ENCODE measurements at regions not wholly inside any gene's neighbourhood (a gene's known extent, or its start where the extent isn't known, plus 50 kb on each side); places are given as distances from the start of the nearest gene placed in this dataset.

DNA sequence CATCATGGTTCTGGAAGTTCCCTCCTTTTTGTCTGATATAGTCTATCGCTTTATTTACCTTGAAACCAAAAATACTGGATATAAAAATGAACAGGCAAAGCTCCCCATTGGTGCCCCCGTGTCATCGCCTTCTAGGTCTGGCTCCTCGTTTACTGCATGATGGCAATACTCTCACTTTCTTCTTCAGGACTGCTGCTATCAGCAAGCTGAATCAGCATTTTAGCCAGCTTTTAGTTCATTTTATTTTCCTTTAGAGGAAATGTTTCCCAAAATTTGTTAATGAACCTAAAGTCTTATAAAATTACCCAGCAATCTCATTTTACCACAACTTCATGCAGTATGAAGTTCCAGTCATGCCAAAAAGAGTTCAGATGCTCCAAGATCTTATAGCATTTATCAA, 80.5 kb downstream of the ZIC3 start:
- H3K36me3 ChIP-seq: no peaks in the 10 kb centered on the region
- no peak for DNase-seq (ENCODE audit: low spot score in 2 of 2)
- no peak overlapping the region for H3K4me3 ChIP-seq
- no peaks in the 10 kb centered on the region for H3K9me3 ChIP-seq
- intact Hi-C loops (cut with DNase I): no loop called here
- TF ChIP-seq, protein P1, sequence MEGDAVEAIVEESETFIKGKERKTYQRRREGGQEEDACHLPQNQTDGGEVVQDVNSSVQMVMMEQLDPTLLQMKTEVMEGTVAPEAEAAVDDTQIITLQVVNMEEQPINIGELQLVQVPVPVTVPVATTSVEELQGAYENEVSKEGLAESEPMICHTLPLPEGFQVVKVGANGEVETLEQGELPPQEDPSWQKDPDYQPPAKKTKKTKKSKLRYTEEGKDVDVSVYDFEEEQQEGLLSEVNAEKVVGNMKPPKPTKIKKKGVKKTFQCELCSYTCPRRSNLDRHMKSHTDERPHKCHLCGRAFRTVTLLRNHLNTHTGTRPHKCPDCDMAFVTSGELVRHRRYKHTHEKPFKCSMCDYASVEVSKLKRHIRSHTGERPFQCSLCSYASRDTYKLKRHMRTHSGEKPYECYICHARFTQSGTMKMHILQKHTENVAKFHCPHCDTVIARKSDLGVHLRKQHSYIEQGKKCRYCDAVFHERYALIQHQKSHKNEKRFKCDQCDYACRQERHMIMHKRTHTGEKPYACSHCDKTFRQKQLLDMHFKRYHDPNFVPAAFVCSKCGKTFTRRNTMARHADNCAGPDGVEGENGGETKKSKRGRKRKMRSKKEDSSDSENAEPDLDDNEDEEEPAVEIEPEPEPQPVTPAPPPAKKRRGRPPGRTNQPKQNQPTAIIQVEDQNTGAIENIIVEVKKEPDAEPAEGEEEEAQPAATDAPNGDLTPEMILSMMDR (IDR thresholded peaks at IDR 0.05): no peak
- no peak overlapping the region for H3K27ac ChIP-seq
- H3K27me3 ChIP-seq: no peaks in the 10 kb centered on the region
- no peaks in the 10 kb centered on the region for H3K4me1 ChIP-seq

DNA sequence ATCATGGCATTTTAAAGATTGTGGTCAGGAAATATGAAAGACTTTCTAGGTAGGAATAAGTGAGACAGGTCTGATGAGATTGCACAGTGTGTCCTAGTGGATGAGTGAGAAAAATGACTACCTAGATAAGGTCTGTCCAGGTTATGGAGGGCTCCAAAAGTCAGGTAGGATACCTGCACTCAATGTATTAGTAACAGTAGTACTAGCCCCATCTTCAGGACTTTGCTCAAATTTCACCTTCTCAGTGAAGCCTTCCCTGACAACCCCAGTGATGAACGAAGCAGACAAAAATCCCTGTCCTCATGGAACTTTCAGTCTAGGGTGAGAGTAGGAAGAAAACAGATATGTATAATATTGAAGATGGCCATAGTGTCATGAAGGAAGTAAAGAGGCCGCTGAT, 85.7 kb downstream of the ZIC3 start:
- TF ChIP-seq, protein P1 (IDR thresholded peaks at IDR 0.05): no peak
- intact Hi-C loops (cut with DNase I): no loop called here
- H3K4me3 ChIP-seq: no peak overlapping the region

DNA sequence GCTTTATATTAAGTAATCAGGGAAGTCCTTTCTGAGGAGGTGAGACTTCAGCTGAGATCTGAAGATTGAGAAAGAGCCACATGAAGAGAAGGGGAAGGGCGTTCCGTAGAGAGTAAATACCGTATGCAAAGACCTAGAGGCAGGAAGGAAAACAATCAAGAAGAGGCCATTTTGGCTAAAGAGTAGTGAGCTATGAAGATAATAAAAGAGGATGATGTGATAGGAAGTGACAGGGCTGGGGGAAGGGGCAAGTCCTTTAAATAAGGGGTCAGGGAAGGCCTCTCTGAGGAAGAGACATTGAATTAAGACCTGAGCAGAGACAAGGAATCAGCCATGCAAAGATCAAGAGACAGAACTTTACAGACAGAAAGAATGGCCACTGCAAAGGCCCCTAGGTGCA, 86.2 kb downstream of the ZIC3 start:
- no peaks in the 10 kb centered on the region for H3K27me3 ChIP-seq
- intact Hi-C loops (cut with DNase I): no loop called here
- H3K9me3 ChIP-seq: no peaks in the 10 kb centered on the region
- no peaks in the 10 kb centered on the region for H3K4me1 ChIP-seq
- H3K4me3 ChIP-seq: no peak overlapping the region
- TF ChIP-seq, protein P1 (IDR thresholded peaks at IDR 0.05): no peak
- DNase-seq (ENCODE audit: low spot score in 2 of 2): no peak
- H3K27ac ChIP-seq: no peak overlapping the region
- H3K36me3 ChIP-seq: no peaks in the 10 kb centered on the region

More for the DNA sequence above, 85.7 kb downstream of the ZIC3 start:
- Histone ChIP-seq H3K27me3 (no peaks in the 10 kb centered on the region), H3K27ac (no peak overlapping the region), H3K36me3 (no peaks in the 10 kb centered on the region), H3K4me1 (no peaks in the 10 kb centered on the region), H3K9me3 (no peaks in the 10 kb centered on the region)
- DNase-seq (ENCODE audit: low spot score in 2 of 2): no peak

DNA sequence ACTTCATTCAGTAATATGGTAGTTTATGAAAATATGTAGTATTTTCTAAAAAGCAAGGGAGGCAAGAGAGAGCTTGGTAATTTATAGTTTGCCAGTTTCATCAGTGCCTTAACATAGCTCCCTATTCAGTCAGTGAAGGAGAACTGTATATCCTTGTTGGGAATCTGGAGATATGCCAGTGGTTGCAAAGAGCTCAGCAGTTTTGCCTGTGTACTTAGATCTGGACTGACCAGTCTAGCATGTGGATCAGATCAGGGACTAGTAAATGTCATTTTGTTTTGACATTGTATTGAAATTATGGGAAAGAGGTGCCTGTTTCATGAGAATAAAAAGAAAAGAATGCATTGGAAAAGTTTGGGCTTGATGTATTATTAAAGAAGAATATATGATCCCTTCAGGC, 88.6 kb downstream of the ZIC3 start:
- Histone ChIP-seq H3K4me3 (no peak overlapping the region), H3K4me1 (no peaks in the 10 kb centered on the region)
- intact Hi-C loops (cut with DNase I): no loop called here

DNA sequence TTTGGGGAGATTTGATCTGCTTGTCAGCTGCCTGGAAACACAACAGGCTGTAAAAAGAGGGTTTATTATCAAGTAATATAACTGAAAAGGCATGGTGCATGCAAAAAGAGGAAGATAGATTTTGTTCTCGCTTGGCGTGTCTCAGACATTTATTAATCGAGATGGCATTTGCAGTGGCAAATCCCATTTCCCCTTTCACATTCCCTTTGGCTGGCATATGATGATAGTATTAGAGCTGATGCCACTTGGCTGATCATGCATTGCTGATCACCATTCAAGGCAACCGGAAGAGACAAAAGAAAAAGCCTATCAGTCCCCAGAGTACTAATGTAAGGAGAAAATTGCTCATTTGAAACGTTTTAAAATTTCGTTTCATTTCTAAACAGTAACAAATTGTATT, 101.8 kb downstream of the ZIC3 start:
- no peaks in the 10 kb centered on the region for H3K36me3 ChIP-seq
- H3K27ac ChIP-seq: no peak overlapping the region
- no peaks in the 10 kb centered on the region for H3K4me1 ChIP-seq
- no peak overlapping the region for H3K4me3 ChIP-seq
- intact Hi-C loops (cut with DNase I): no loop called here
- TF ChIP-seq, protein P1 (IDR thresholded peaks at IDR 0.05): no peak
- no peaks in the 10 kb centered on the region for H3K9me3 ChIP-seq
- H3K27me3 ChIP-seq: no peaks in the 10 kb centered on the region
- no peak for DNase-seq (ENCODE audit: low spot score in 2 of 2)

More for the DNA sequence above, 88.6 kb downstream of the ZIC3 start:
- Histone ChIP-seq H3K36me3 (no peaks in the 10 kb centered on the region), H3K27me3 (no peaks in the 10 kb centered on the region), H3K9me3 (no peaks in the 10 kb centered on the region), H3K27ac (no peak overlapping the region)
- DNase-seq (ENCODE audit: low spot score in 2 of 2): no peak
- TF ChIP-seq, protein P1 (IDR thresholded peaks at IDR 0.05): no peak

DNA sequence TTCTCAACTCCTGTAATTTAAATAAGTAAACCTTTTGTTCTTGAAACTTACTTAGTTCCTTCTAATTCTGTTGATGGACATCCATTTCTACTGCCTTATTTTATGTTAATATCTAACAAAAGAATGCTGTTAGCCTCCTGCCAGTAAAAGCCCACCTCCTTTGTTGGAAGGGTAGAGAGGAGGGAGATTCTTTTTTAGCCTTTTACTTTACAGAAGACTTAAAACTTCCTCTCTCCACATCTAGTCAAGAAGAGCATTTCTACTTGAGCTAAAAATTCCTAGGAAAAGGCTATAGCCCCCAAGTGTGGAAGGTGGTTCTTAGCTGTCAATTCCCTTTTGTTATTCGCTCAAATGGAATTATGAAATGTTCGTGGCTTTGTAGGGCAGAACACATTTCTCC, 118.7 kb downstream of the ZIC3 start:
- Histone ChIP-seq H3K9me3 (no peaks in the 10 kb centered on the region), H3K36me3 (no peaks in the 10 kb centered on the region), H3K4me1 (no peaks in the 10 kb centered on the region), H3K27me3 (no peaks in the 10 kb centered on the region), H3K4me3 (no peak overlapping the region), H3K27ac (no peak overlapping the region)
- TF ChIP-seq, protein P1 (IDR thresholded peaks at IDR 0.05): no peak
- intact Hi-C loops (cut with DNase I): no loop called here
- DNase-seq (ENCODE audit: low spot score in 2 of 2): no peak
